ENCODE measurements at regions not wholly inside any gene's neighbourhood (a gene's known extent, or its start where the extent isn't known, plus 50 kb on each side); places are given as distances from the start of the nearest gene placed in this dataset.

DNA sequence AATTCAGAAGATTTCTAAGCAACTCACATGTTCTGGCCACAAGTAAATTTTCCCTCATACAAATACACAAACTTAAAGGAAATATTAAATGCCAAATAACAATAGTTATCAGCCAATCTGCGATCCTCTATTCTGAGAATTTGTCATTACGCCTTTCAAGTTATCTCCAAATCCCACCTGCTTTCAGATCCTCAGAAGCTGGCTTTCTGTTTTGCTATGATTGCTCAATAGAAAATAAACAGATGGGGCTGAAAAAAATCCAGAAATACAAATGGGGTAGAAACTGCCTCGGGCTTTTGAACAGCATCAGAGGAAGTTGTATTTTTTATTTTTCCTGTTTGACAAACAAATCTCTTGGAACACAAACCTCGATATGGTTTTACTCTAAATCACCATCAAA, 74.0 kb upstream of the CNTN4 start:
- TF ChIP-seq CBFB (CRISPR knock-in tag; IDR thresholded peaks at IDR 0.05) (no peak), POLR2A (conservative IDR thresholded peaks at IDR 0.05) (no peak), KLF13 (tag; IDR thresholded peaks at IDR 0.05; ENCODE audit: borderline replicate concordance, low read depth) (no peak), YY1 (IDR thresholded peaks at IDR 0.05; ENCODE audit: borderline replicate concordance in 1 of 3, control insufficient read depth in 1 of 3, extremely low read depth in 1 of 3, insufficient read depth in 3 of 3, insufficient read length in 1 of 3, insufficient replicate concordance in 2 of 3, low read depth in 1 of 3, low read length in 2 of 3) (no peak), RBM34 (IDR thresholded peaks at IDR 0.05; ENCODE audit: borderline replicate concordance, insufficient read depth, low read length) (no peak), GMEB1 (CRISPR knock-in tag; IDR thresholded peaks at IDR 0.05) (no peak), SMC3 (conservative IDR thresholded peaks at IDR 0.05; ENCODE audit: insufficient read depth, low read depth, low read length) (no peak), ZNF311 (CRISPR knock-in tag; IDR thresholded peaks at IDR 0.05) (no peak), CHD2 (IDR thresholded peaks at IDR 0.05; ENCODE audit: low read depth, low read length) (no peak), SMAD1 (IDR thresholded peaks at IDR 0.05; ENCODE audit: low read depth, low read length, partially characterized antibody) (no peak), E2F4 (CRISPR knock-in tag; IDR thresholded peaks at IDR 0.05; ENCODE audit: low read depth) (no peak), SP1 (CRISPR knock-in tag; IDR thresholded peaks at IDR 0.05) (no peak), TAF15 (IDR thresholded peaks at IDR 0.05; ENCODE audit: low read depth, low read length) (no peak)
- TF ChIP-seq, protein P1, sequence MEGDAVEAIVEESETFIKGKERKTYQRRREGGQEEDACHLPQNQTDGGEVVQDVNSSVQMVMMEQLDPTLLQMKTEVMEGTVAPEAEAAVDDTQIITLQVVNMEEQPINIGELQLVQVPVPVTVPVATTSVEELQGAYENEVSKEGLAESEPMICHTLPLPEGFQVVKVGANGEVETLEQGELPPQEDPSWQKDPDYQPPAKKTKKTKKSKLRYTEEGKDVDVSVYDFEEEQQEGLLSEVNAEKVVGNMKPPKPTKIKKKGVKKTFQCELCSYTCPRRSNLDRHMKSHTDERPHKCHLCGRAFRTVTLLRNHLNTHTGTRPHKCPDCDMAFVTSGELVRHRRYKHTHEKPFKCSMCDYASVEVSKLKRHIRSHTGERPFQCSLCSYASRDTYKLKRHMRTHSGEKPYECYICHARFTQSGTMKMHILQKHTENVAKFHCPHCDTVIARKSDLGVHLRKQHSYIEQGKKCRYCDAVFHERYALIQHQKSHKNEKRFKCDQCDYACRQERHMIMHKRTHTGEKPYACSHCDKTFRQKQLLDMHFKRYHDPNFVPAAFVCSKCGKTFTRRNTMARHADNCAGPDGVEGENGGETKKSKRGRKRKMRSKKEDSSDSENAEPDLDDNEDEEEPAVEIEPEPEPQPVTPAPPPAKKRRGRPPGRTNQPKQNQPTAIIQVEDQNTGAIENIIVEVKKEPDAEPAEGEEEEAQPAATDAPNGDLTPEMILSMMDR (IDR thresholded peaks at IDR 0.05 in 2 of 3, conservative IDR thresholded peaks at IDR 0.05 in 1 of 3; ENCODE audit: insufficient read depth in 2 of 3, low read depth in 1 of 3, low read length in 3 of 3), result no peak
